ENCODE measurements at regions not wholly inside any gene's neighbourhood (a gene's known extent, or its start where the extent isn't known, plus 50 kb on each side); places are given as distances from the start of the nearest gene placed in this dataset.

DNA sequence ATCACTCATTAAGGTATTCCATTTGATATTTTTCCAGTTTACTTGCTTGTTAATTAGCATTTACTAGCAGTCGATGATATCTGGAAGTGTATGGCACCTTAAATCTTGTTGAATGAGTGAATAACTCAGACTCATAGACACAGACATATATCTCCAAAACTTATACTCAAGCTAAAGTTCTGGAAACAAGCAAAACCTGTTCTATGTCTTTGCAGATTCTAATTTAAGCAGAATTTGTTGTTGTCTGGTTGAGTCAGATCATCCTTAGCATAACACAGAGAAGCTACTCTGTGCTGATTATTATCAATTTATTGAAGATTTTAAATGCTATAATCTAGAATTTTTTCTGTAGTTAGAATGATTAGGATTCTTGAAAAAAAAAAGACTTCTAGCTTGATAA is 296.2 kb downstream of the MDFIC start:
- ChIA-PET CTCF (interaction anchor here (0.7 to 2.9 kb wide), 15 partner anchors 8 to 1136 kb away, joined by 3 to 139 read pairs (median 6); no protein-coding TSS in a partner anchor), POLR2A (no interaction called here)
- no peak overlapping the region for H3K9ac ChIP-seq (replicated peaks; ENCODE audit: extremely low read depth, insufficient read depth, low read length)
- H3K36me3 ChIP-seq (ENCODE audit: control insufficient read depth in 2 of 2, extremely low read depth in 1 of 2, insufficient read depth in 2 of 2, low read length in 2 of 2): no peaks in the 10 kb centered on the region
- no peak overlapping the region for H3K4me3 ChIP-seq (replicated peaks in 1 of 3; ENCODE audit: insufficient read depth in 1 of 3, low read depth in 1 of 3, low read length in 3 of 3)
- no peaks in the 10 kb centered on the region for H4K20me1 ChIP-seq (replicated peaks; ENCODE audit: control insufficient read depth, extremely low read depth, insufficient read depth, low read length)
- TF ChIP-seq POLR2AphosphoS5 (IDR thresholded peaks at IDR 0.05; ENCODE audit: insufficient read depth, low read depth, low read length): no peak
- intact Hi-C loops (cut with micrococcal nuclease): loop anchor here (5.0 kb wide), 1 partner anchor 296 kb away; the partner anchor contains the start of gene MDFIC
- no peak for FAIRE-seq
- no peak overlapping the region for H3K27ac ChIP-seq (ENCODE audit: insufficient read depth, low read depth, low read length)
- H3K27me3 ChIP-seq (ENCODE audit: control insufficient read depth in 2 of 2, insufficient read depth in 2 of 2, low read length in 2 of 2): peaks cover 0 to under 1% of the 10 kb centered on the region in 2 experiments
- H3K79me2 ChIP-seq (ENCODE audit: control insufficient read depth, insufficient read depth, low read length): no peaks in the 10 kb centered on the region
- no peaks in the 10 kb centered on the region for H3K9me1 ChIP-seq (replicated peaks; ENCODE audit: control insufficient read depth, extremely low read depth, insufficient read depth, low read length)
- DNase-seq (ENCODE audit: low read depth, low spot score): no peak
- dilution Hi-C loops (cut with MboI; ENCODE audit: extremely low pct_ligation_motif_present, low sequenced_read_pairs): no loop called here
- no peak overlapping the region for H2AFZ ChIP-seq (ENCODE audit: low read depth, low read length)
- H3K9me3 ChIP-seq (replicated peaks; ENCODE audit: control insufficient read depth, insufficient read depth, low read length): no peaks in the 10 kb centered on the region
- no peak overlapping the region for H3K4me2 ChIP-seq (ENCODE audit: insufficient read depth, low read length)
- BruUV-seq (replicated peaks): no TSS peak
- no peaks in the 10 kb centered on the region for H3K4me1 ChIP-seq (ENCODE audit: control insufficient read depth, extremely low read depth, insufficient read depth, low read length)

DNA sequence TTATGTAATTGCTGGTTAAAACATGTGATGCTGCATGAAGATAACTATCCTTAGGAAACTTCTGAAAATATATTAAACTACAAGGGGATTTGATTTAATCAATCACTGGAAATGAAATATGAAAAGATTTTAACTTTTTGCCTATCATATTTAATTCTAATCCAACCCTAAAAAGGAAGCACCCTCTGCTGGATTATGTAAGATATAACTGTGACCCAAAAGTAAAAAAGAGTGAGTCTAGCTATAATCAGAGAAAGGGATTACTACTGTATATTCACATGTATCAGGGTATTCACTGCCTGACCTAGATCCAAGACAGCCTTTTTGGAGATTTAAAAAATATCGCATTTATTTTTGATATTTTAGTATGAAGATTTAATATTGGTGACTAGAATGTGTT is 295.5 kb downstream of the MDFIC start:
- Histone ChIP-seq H3K4me2 (ENCODE audit: insufficient read depth, low read length) (no peak overlapping the region), H3K9ac (replicated peaks; ENCODE audit: extremely low read depth, insufficient read depth, low read length) (no peak overlapping the region), H3K27ac (ENCODE audit: insufficient read depth, low read depth, low read length) (no peak overlapping the region), H3K27me3 (ENCODE audit: control insufficient read depth in 2 of 2, insufficient read depth in 2 of 2, low read length in 2 of 2) (peaks cover 0 to 3% of the 10 kb centered on the region in 2 experiments), H3K79me2 (ENCODE audit: control insufficient read depth, insufficient read depth, low read length) (no peaks in the 10 kb centered on the region), H2AFZ (ENCODE audit: low read depth, low read length) (no peak overlapping the region), H3K9me3 (replicated peaks; ENCODE audit: control insufficient read depth, insufficient read depth, low read length) (no peaks in the 10 kb centered on the region), H4K20me1 (replicated peaks; ENCODE audit: control insufficient read depth, extremely low read depth, insufficient read depth, low read length) (no peaks in the 10 kb centered on the region), H3K9me1 (replicated peaks; ENCODE audit: control insufficient read depth, extremely low read depth, insufficient read depth, low read length) (no peaks in the 10 kb centered on the region), H3K4me1 (ENCODE audit: control insufficient read depth, extremely low read depth, insufficient read depth, low read length) (no peaks in the 10 kb centered on the region), H3K36me3 (ENCODE audit: control insufficient read depth in 2 of 2, extremely low read depth in 1 of 2, insufficient read depth in 2 of 2, low read length in 2 of 2) (no peaks in the 10 kb centered on the region), H3K4me3 (replicated peaks in 1 of 3; ENCODE audit: insufficient read depth in 1 of 3, low read depth in 1 of 3, low read length in 3 of 3) (no peak overlapping the region)
- BruUV-seq (replicated peaks): no TSS peak
- FAIRE-seq: no peak
- DNase-seq (ENCODE audit: low read depth, low spot score): peak; percentile 22
- no peak for TF ChIP-seq EZH2 (IDR thresholded peaks at IDR 0.05; ENCODE audit: borderline replicate concordance, low read depth, low read length, severe bottlenecking)
- TF ChIP-seq, protein P1, sequence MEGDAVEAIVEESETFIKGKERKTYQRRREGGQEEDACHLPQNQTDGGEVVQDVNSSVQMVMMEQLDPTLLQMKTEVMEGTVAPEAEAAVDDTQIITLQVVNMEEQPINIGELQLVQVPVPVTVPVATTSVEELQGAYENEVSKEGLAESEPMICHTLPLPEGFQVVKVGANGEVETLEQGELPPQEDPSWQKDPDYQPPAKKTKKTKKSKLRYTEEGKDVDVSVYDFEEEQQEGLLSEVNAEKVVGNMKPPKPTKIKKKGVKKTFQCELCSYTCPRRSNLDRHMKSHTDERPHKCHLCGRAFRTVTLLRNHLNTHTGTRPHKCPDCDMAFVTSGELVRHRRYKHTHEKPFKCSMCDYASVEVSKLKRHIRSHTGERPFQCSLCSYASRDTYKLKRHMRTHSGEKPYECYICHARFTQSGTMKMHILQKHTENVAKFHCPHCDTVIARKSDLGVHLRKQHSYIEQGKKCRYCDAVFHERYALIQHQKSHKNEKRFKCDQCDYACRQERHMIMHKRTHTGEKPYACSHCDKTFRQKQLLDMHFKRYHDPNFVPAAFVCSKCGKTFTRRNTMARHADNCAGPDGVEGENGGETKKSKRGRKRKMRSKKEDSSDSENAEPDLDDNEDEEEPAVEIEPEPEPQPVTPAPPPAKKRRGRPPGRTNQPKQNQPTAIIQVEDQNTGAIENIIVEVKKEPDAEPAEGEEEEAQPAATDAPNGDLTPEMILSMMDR (IDR thresholded peaks at IDR 0.05; ENCODE audit: extremely low read depth in 1 of 2, insufficient read depth in 1 of 2, low read depth in 1 of 2, low read length in 2 of 2): peak in 1 of 2 donors; percentile 8
- intact Hi-C loops (cut with micrococcal nuclease): loop anchor here (1.0 to 5.0 kb wide), 2 partner anchors 295 to 352 kb away; partner anchors contain the start of gene MDFIC
- CTCF ChIA-PET: interaction anchor here (0.7 to 2.9 kb wide), 22 partner anchors 8 to 1136 kb away, joined by 3 to 139 read pairs (median 4); no protein-coding TSS in a partner anchor
- dilution Hi-C loops (cut with MboI; ENCODE audit: extremely low pct_ligation_motif_present, low sequenced_read_pairs): no loop called here
- POLR2A ChIA-PET: no interaction called here

Measured in endothelial cell of umbilical vein (primary cell).